BJ (cell line): ENCODE measurements at regions not wholly inside any gene's neighbourhood (a gene's known extent, or its start where the extent isn't known, plus 50 kb on each side); places are given as distances from the start of the nearest gene placed in this dataset.

Source experiments
- CTCF ChIA-PET: fragments of 350-600 bp; formaldehyde crosslinking; extraction: SDS; loops from one replicate; lab custom pipeline; 2021; ENCODE audit warnings: antibody characterized with exemption, inconsistent platforms; lab: Yijun Ruan, JAX
- POLR2A ChIA-PET: fragments of 300-600 bp; sonication (Branson Sonifier 250); formaldehyde crosslinking; extraction: SDS; loops from one replicate; lab custom pipeline; 2021; ENCODE audit warnings: antibody characterized with exemption; lab: Charles Lee
- DNase-seq: peaks from one replicate; pipeline ENCODE4 v3.0.0-alpha.2; 2011; ENCODE audit warnings: low read depth
- H3K27me3 ChIP-seq: 2 replicates; pipeline ENCODE4 v1.6.0; 2011; ENCODE audit warnings: low read length; ENCODE audit not compliant: control insufficient read depth, insufficient read depth
- H3K36me3 ChIP-seq: 2 replicates; pipeline ENCODE4 v1.5.1; 2011; ENCODE audit warnings: low read length; ENCODE audit not compliant: control insufficient read depth, insufficient read depth
- H3K4me3 ChIP-seq: 2 replicates; pipeline ENCODE4 v1.5.1; 2011; ENCODE audit warnings: low read depth, mild to moderate bottlenecking, control low read depth, low read length
- CTCF ChIP-seq: IDR thresholded peaks from 2 replicates; pipeline ENCODE4 v1.5.1; 2011; ENCODE audit warnings: low read depth, mild to moderate bottlenecking, control low read depth, inconsistent platforms, low read length, moderate library complexity; ENCODE audit not compliant: insufficient read depth

GRCh38 chr13:71051573-71051972 lies 815.4 kb downstream of the DACH1 start:
- CTCF ChIA-PET = no interaction called here
- no peaks in the 10 kb centered on the region for H3K36me3 ChIP-seq
- TF ChIP-seq CTCF = no peak
- no peaks in the 10 kb centered on the region for H3K27me3 ChIP-seq
- DNase-seq = no peak
- POLR2A ChIA-PET = no interaction called here
- no peak overlapping the region for H3K4me3 ChIP-seq

GRCh38 chr13:71046360-71047079 lies 820.5 kb downstream of the DACH1 start:
- H3K27me3 ChIP-seq = no peaks in the 10 kb centered on the region
- H3K36me3 ChIP-seq = no peaks in the 10 kb centered on the region
- ChIA-PET POLR2A (no interaction called here), CTCF (no interaction called here)
- TF ChIP-seq CTCF = no peak
- no peak for DNase-seq
- H3K4me3 ChIP-seq = no peak overlapping the region

- CTCF ChIA-PET = no interaction called here
- H3K36me3 ChIP-seq = no peaks in the 10 kb centered on the region
- no peaks in the 10 kb centered on the region for H3K27me3 ChIP-seq
- POLR2A ChIA-PET = no interaction called here
- DNase-seq = no peak
- no peak overlapping the region for H3K4me3 ChIP-seq
- no peak for TF ChIP-seq CTCF
Measured at GRCh38 chr13:71045101-71045500, 821.9 kb downstream of the DACH1 start.

- Histone ChIP-seq H3K27me3 (no peaks in the 10 kb centered on the region), H3K36me3 (no peaks in the 10 kb centered on the region), H3K4me3 (no peak overlapping the region)
- TF ChIP-seq CTCF = no peak
- no peak for DNase-seq
- ChIA-PET CTCF (no interaction called here), POLR2A (no interaction called here)
Measured at GRCh38 chr13:71039440-71039839, 827.6 kb downstream of the DACH1 start.

GRCh38 chr13:71034018-71034417 lies 833.0 kb downstream of the DACH1 start:
- Histone ChIP-seq H3K4me3 (no peak overlapping the region), H3K27me3 (no peaks in the 10 kb centered on the region), H3K36me3 (no peaks in the 10 kb centered on the region)
- TF ChIP-seq CTCF = no peak
- no peak for DNase-seq
- CTCF ChIA-PET = no interaction called here
- POLR2A ChIA-PET = no interaction called here
